Astrocyte (in vitro differentiated cells and primary cell): ENCODE measurements at regions not wholly inside any gene's neighbourhood (a gene's known extent, or its start where the extent isn't known, plus 50 kb on each side); places are given as distances from the start of the nearest gene placed in this dataset.

Experiments used
- EZH2 ChIP-seq: IDR thresholded peaks from 2 replicates; pipeline ENCODE4 v1.6.1; 2012; ENCODE audit warnings: mild to moderate bottlenecking, low read length, inconsistent platforms; ENCODE audit not compliant: insufficient read depth
- TF ChIP-seq, protein P1 (sequence below): IDR thresholded peaks from 2 replicates; pipeline ENCODE4 v1.5.1; 2011; ENCODE audit warnings: low read depth, mild to moderate bottlenecking, inconsistent platforms, low read length, moderate library complexity; ENCODE audit not compliant: insufficient read depth

DNA sequence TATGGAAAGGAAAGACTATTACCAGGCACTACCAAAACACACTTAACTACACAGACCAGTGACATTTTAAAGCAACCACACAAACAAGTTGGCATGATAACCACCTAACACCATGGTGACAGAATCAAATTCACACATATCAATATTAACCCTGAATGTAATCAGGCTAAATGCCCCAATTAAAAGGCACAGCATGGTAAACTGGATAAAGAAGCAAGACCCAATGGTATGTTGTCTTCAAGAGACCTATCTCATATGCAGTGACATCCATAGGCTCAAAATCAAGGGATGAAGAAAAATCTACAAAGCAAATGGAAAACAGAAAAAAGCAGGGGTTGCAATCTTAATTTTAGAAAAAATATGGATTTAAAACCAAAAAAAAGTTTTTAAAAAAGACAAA, 86.0 kb downstream of the SAMD9 start:
- TF ChIP-seq, protein P1, sequence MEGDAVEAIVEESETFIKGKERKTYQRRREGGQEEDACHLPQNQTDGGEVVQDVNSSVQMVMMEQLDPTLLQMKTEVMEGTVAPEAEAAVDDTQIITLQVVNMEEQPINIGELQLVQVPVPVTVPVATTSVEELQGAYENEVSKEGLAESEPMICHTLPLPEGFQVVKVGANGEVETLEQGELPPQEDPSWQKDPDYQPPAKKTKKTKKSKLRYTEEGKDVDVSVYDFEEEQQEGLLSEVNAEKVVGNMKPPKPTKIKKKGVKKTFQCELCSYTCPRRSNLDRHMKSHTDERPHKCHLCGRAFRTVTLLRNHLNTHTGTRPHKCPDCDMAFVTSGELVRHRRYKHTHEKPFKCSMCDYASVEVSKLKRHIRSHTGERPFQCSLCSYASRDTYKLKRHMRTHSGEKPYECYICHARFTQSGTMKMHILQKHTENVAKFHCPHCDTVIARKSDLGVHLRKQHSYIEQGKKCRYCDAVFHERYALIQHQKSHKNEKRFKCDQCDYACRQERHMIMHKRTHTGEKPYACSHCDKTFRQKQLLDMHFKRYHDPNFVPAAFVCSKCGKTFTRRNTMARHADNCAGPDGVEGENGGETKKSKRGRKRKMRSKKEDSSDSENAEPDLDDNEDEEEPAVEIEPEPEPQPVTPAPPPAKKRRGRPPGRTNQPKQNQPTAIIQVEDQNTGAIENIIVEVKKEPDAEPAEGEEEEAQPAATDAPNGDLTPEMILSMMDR, result no peak
- no peak for TF ChIP-seq EZH2
